ENCODE measurements at regions not wholly inside any gene's neighbourhood (a gene's known extent, or its start where the extent isn't known, plus 50 kb on each side); places are given as distances from the start of the nearest gene placed in this dataset.

GRCh38 chr2:60221098-60221497, 332.4 kb downstream of the BCL11A start:
- ATAC-seq: no peak
- in situ Hi-C loops (cut with HindIII; ENCODE audit: low pct_unique_long_range_greater_than_20kb, low sequenced_read_pairs): no loop called here
- Histone ChIP-seq H3K27ac (ENCODE audit: low read length) (no peak overlapping the region), H3K36me3 (ENCODE audit: control insufficient read depth, insufficient read depth, low read length) (no peaks in the 10 kb centered on the region), H3K27me3 (ENCODE audit: control insufficient read depth, insufficient read depth, low read length) (no peaks in the 10 kb centered on the region), H3K4me1 (ENCODE audit: control insufficient read depth, insufficient read depth, low read length) (no peaks in the 10 kb centered on the region), H3K9me3 (ENCODE audit: control insufficient read depth, insufficient read depth, low read depth, low read length) (no peaks in the 10 kb centered on the region), H3K4me3 (ENCODE audit: low read depth in 2 of 2, low read length in 2 of 2) (no peak overlapping the region)
- BruUV-seq (replicated peaks): no TSS peak
- TF ChIP-seq REST (IDR thresholded peaks at IDR 0.05; ENCODE audit: insufficient read depth in 1 of 2, low read depth in 2 of 2, low read length in 1 of 2) (no peak), POLR2AphosphoS5 (IDR thresholded peaks at IDR 0.05; ENCODE audit: low read depth, low read length) (no peak), TCF7L2 (IDR thresholded peaks at IDR 0.05; ENCODE audit: low read depth, low read length) (no peak), CTCF (IDR thresholded peaks at IDR 0.05) (no peak), SIN3A (IDR thresholded peaks at IDR 0.05; ENCODE audit: borderline replicate concordance, insufficient read depth, low read depth, low read length) (no peak)
- ChIA-PET POLR2A (no interaction called here), CTCF (no interaction called here)
- intact Hi-C loops (cut with micrococcal nuclease; ENCODE audit: unreplicated experiment): no loop called here
- DNase-seq (ENCODE audit: low read depth, low spot score): no peak

GRCh38 chr2:60219536-60219935, 333.9 kb downstream of the BCL11A start:
- CTCF ChIA-PET: no interaction called here
- Histone ChIP-seq H3K4me1 (ENCODE audit: control insufficient read depth, insufficient read depth, low read length) (no peaks in the 10 kb centered on the region), H3K9me3 (ENCODE audit: control insufficient read depth, insufficient read depth, low read depth, low read length) (no peaks in the 10 kb centered on the region), H3K27ac (ENCODE audit: low read length) (no peak overlapping the region), H3K36me3 (ENCODE audit: control insufficient read depth, insufficient read depth, low read length) (no peaks in the 10 kb centered on the region), H3K27me3 (ENCODE audit: control insufficient read depth, insufficient read depth, low read length) (no peaks in the 10 kb centered on the region), H3K4me3 (ENCODE audit: low read depth in 2 of 2, low read length in 2 of 2) (no peak overlapping the region)
- POLR2A ChIA-PET: no interaction called here
- DNase-seq (ENCODE audit: low read depth, low spot score) (no peak), ATAC-seq (no peak)
- no TSS peak for BruUV-seq (replicated peaks)
- TF ChIP-seq POLR2AphosphoS5 (IDR thresholded peaks at IDR 0.05; ENCODE audit: low read depth, low read length): no peak
- no peak for TF ChIP-seq TCF7L2 (IDR thresholded peaks at IDR 0.05; ENCODE audit: low read depth, low read length)
- TF ChIP-seq REST (IDR thresholded peaks at IDR 0.05; ENCODE audit: insufficient read depth in 1 of 2, low read depth in 2 of 2, low read length in 1 of 2): no peak
- TF ChIP-seq SIN3A (IDR thresholded peaks at IDR 0.05; ENCODE audit: borderline replicate concordance, insufficient read depth, low read depth, low read length): no peak
- TF ChIP-seq CTCF (IDR thresholded peaks at IDR 0.05): no peak
- intact Hi-C loops (cut with micrococcal nuclease; ENCODE audit: unreplicated experiment): no loop called here
- in situ Hi-C loops (cut with HindIII; ENCODE audit: low pct_unique_long_range_greater_than_20kb, low sequenced_read_pairs): no loop called here
